ENCODE measurements at regions not wholly inside any gene's neighbourhood (a gene's known extent, or its start where the extent isn't known, plus 50 kb on each side); places are given as distances from the start of the nearest gene placed in this dataset.

DNA sequence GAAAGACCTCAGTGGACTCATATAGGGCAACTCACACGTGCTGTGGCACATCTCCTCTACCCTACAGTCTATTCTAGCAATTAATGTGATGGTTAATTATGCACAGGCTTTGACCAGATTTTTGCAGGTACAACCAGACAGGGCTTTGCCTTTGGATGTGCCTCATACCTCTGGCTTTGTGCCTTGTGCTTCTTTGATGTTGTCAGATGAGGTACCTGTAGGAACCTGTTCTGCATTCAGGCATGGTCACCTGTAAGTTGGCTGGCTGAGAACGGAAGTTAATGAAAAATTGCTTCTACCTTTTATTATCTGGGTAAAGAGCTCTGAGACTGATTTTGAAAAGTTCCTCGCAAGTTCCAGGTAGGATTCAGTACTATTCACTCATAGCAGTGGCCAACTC is 462.9 kb upstream of the ZFHX3 start:
- no peak for DNase-seq

- DNase-seq, result no peak
Observed at GRCh38 chr16:73506568-73507056, 458.7 kb upstream of the ZFHX3 start.

- no peak for DNase-seq
Observed at GRCh38 chr16:73505577-73505976, 457.6 kb upstream of the ZFHX3 start.

GRCh38 chr16:73504591-73505575 is 457.0 kb upstream of the ZFHX3 start:
- no peak for DNase-seq

- no peak for DNase-seq
Observed at GRCh38 chr16:73503093-73503492, 455.2 kb upstream of the ZFHX3 start.

DNA sequence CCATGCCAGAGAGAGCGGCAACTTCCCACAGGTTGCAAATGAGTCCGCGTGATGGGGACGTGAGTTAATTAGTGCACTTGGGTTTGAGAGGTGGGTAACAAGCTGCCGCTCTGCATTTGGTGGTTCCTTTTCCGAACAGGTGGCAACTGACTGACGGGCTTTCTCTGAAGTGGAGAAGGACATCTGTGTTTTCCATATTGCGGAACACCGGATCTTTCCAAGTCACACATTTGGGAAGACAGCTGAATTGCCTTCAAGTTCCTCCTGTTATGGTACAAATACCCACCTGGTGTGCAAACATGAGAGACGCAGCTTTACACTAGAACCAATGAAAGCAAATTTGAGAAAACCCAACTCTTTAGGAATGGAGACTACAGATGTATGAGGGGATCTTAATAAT is 451.3 kb upstream of the ZFHX3 start:
- no peak for DNase-seq

- no peak for DNase-seq
Observed at GRCh38 chr16:73485880-73486279, 438.0 kb upstream of the ZFHX3 start.

- DNase-seq, result no peak
Observed at GRCh38 chr16:73483934-73484711, 436.2 kb upstream of the ZFHX3 start.

- no peak for DNase-seq
Observed at GRCh38 chr16:73483076-73483791, 435.3 kb upstream of the ZFHX3 start.

GRCh38 chr16:73482310-73482709 is 434.4 kb upstream of the ZFHX3 start:
- DNase-seq, result no peak

DNA sequence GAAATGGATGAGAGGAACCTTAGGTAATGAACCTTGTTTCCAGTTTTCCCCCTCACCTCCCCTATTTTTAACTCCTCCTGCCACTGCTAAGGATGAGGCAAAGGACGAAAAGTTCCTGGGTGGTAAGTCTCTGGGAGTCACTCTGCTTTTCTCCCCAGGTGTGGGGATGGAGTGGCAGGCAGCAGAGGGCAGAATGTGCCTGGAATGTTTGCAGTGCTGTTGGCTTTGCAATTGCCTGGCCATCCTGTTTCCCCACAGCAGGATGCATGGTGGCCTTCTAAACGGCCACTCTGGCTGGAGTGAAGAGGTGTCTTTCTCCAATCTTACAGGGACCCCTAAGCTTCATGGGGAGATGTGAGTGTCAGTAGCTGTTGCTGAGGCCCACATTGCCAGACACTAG is 432.5 kb upstream of the ZFHX3 start:
- DNase-seq, result no peak

DNA sequence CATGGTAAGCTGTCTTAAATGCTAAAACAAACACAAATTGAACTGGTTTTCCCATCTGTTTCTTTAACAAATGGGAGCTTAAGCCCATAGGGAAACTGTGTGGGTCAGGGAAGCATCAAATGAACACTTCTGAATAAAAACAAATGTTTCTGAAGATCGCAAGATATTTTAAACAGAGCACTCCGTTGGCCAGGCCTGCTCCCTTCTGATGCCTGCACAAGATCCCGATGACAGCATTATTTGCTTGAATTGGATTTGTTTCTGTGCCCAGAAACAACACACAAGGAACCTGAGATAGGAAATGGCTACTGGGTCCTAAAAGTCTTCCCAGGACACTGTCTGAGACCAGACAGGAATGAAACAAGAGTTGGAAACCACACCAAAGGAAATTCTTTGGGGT is 425.8 kb upstream of the ZFHX3 start:
- no peak for DNase-seq

DNA sequence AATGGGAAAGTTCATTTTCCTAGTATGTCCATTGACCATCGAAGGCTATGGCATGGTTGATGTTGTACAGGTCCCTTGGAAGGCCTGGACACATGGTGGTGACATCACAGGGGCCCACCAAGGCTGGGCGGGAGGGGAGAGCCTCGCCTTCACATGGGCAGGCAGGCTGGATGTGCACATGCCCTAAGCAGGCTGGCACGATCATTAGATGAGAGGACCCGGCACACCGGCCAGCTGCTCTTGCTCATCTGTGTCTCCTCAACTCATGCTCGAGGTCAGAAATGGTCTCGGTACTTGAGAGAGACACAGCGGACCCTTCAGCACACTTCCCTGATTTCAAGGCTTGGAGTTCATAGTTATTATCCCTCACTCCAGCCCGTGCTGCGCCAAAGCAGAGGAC is 416.9 kb upstream of the ZFHX3 start:
- DNase-seq, result no peak

DNA sequence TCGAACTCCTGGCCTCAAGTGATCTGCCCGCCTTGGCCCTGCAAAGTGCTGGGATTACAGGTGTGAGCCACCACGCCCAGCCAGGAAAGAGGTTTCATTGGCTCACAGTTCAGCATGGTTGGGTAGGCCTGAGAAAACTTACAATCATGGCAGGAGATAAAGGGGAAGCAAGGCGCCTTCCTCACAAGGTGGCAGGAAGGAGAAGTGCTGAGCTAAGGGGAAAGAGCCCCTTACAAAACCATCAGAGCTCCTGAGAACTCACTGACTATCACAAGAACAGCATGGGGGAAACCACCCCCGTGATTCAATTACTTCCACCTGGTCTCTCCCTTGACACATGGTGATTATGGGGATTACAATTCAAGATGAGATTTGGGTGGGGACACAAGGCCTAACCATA is 411.7 kb upstream of the ZFHX3 start:
- DNase-seq, result no peak

DNA sequence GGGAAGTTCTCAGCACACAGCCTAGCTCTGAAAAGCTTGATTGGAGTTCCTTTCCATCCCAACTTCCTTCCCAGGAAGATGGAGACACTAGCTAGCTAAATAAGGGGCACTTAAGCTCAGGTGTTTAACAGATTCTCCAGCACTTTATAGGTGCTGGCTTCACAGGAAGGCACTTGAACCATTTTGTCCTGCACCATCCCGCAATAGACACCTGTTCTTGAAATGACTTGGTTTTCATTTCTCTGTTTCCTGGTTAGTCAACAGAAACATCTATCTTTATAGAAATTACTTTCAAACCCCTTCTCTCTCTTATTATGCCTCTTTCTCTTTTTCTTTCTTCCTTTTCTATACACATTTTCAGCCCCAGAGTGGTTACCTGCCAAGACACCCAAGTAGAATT is 409.9 kb upstream of the ZFHX3 start:
- DNase-seq, result no peak

DNA sequence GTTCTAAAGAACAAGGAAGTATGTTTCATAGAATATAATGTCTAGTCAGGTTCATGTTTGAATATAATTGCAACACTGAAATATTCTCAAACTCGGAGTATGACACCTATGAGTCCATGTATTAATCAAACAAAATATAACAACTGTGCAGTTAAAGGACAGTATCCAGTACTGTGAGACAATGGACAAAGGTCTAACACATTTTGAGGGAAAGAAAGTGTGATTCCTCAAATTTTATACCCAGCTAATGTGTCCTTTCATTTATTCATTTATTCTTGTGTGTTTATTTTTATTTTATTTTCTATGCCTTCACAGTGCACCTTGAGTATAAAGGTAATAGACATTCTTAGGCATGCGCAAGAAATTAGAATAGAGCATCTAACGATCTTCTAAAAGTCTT is 401.0 kb upstream of the ZFHX3 start:
- DNase-seq, result no peak

GRCh38 chr16:73447846-73448245 is 399.9 kb upstream of the ZFHX3 start:
- no peak for DNase-seq

DNA sequence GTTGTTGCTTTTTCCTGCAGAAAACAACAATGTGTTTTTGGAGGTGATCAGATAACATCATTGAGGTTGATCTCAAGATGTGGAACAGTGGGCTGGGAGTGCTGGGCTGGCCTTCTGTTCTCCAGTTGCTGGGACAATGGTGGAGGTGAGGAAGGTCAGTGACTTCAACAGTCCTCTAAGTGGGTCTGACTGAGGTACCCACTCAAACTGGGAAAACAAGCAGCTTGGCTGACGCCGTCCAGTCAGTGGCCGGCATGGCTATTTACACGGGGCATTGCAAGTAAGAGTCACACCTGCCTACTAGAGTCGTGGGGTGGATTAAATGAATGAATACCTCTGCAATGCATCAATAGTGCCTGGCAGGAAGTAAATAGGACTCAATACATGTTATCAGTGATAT is 386.7 kb upstream of the ZFHX3 start:
- no peak for DNase-seq

DNA sequence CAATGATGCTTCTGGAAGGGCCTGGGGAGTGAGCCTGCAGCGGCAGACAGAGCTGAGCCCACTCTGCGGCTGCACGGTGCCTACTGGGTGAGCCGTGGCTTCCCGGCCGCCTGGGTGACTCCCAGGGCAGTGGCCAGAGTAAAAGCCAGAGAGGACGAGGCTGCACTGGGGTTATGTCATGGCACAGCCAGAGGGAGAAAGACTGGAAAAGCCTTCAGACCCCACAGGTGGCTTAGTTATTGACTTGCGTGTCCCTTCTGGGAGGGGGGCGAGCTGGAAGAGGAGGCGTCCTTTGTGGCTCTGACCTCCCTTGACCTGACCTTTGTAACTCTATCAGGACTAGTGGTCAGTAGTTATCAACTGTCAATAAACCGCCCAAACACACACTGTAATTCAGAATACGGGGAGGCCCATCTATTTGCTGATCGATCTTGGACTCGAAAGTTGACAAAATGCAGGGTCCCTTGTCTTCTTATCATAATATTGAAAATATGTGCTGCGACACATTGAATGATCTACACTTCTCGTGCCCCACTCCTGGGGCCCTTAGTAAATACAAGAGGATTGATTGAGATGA is 385.9 kb upstream of the ZFHX3 start:
- DNase-seq, result no peak

GRCh38 chr16:73432850-73433730 is 385.2 kb upstream of the ZFHX3 start:
- no peak for DNase-seq

DNA sequence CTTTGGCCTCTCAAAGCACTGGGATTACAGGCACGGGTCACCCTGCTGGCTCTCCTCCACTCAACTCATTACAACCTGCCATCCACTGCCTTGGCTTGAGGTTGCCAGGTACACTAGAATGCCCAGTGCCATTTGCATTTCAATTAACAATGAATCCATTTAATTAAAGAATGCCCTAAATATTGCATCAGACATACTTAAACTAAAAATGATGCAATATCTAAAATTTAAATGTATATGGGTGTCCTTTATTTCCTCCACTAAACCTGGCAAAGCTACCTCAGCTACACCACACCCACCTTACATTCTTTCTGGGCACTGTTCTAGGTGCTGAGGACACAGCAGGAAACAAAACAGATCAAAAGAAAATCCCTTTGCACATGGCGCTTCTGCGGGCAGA is 382.2 kb upstream of the ZFHX3 start:
- no peak for DNase-seq

DNA sequence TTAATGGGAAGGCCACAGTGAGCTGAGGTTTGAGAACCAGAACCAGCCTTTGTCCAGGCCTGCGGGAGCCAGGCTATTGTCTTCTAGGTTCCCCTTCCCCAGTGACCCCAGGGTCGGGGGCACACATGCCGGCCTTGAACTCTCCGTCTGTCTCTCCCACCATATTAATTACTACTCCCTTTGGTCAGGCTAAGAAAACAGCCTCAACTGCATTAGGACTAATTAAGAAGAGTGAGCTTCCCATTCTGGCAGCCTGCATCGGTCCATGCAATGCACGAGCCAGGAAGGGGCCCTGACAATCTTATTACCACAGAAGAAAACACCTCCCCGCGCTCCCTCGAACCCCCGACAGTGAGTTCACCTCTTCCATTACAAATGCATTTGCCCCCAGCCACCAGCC is 380.2 kb upstream of the ZFHX3 start:
- no peak for DNase-seq
